ENCODE measurements at regions not wholly inside any gene's neighbourhood (a gene's known extent, or its start where the extent isn't known, plus 50 kb on each side); places are given as distances from the start of the nearest gene placed in this dataset.

DNA sequence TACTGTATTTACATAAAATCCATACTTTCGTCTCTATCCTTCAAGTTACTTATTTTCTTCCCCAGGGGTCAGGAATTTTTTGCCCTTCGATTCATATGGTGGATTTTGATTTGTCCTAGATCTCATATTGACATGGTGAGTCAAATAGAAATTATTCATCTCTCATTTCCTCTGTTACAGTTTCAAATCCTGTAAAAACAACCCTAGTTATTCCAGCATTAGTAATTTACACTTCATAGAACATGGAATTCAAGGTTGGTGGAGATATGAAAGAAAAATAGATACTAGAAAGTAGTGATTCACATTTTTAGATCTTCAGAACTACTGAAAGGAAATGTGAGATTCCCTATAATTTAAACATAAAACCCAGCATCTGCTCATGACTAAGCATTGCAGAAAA lies 1331.0 kb upstream of the CDH9 start:
- TF ChIP-seq, protein P1, sequence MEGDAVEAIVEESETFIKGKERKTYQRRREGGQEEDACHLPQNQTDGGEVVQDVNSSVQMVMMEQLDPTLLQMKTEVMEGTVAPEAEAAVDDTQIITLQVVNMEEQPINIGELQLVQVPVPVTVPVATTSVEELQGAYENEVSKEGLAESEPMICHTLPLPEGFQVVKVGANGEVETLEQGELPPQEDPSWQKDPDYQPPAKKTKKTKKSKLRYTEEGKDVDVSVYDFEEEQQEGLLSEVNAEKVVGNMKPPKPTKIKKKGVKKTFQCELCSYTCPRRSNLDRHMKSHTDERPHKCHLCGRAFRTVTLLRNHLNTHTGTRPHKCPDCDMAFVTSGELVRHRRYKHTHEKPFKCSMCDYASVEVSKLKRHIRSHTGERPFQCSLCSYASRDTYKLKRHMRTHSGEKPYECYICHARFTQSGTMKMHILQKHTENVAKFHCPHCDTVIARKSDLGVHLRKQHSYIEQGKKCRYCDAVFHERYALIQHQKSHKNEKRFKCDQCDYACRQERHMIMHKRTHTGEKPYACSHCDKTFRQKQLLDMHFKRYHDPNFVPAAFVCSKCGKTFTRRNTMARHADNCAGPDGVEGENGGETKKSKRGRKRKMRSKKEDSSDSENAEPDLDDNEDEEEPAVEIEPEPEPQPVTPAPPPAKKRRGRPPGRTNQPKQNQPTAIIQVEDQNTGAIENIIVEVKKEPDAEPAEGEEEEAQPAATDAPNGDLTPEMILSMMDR (IDR thresholded peaks at IDR 0.05; ENCODE audit: insufficient read depth, low read length), result no peak
- no peak for TF ChIP-seq POLR2AphosphoS5 (IDR thresholded peaks at IDR 0.05; ENCODE audit: low read depth)
- TF ChIP-seq, protein P2, sequence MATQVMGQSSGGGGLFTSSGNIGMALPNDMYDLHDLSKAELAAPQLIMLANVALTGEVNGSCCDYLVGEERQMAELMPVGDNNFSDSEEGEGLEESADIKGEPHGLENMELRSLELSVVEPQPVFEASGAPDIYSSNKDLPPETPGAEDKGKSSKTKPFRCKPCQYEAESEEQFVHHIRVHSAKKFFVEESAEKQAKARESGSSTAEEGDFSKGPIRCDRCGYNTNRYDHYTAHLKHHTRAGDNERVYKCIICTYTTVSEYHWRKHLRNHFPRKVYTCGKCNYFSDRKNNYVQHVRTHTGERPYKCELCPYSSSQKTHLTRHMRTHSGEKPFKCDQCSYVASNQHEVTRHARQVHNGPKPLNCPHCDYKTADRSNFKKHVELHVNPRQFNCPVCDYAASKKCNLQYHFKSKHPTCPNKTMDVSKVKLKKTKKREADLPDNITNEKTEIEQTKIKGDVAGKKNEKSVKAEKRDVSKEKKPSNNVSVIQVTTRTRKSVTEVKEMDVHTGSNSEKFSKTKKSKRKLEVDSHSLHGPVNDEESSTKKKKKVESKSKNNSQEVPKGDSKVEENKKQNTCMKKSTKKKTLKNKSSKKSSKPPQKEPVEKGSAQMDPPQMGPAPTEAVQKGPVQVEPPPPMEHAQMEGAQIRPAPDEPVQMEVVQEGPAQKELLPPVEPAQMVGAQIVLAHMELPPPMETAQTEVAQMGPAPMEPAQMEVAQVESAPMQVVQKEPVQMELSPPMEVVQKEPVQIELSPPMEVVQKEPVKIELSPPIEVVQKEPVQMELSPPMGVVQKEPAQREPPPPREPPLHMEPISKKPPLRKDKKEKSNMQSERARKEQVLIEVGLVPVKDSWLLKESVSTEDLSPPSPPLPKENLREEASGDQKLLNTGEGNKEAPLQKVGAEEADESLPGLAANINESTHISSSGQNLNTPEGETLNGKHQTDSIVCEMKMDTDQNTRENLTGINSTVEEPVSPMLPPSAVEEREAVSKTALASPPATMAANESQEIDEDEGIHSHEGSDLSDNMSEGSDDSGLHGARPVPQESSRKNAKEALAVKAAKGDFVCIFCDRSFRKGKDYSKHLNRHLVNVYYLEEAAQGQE (IDR thresholded peaks at IDR 0.05; ENCODE audit: insufficient replicate concordance, low read depth), result no peak
- TF ChIP-seq GABPA (IDR thresholded peaks at IDR 0.05; ENCODE audit: low read depth), result no peak
- no peak for TF ChIP-seq SPI1 (IDR thresholded peaks at IDR 0.05; ENCODE audit: borderline replicate concordance, low read depth)

Data from HL-60 (cell line).